ENCODE measurements at regions not wholly inside any gene's neighbourhood (a gene's known extent, or its start where the extent isn't known, plus 50 kb on each side); places are given as distances from the start of the nearest gene placed in this dataset.
"Not testable (repeated sequence)": the region's sequence is repeated elsewhere in the genome, so short reads cannot be mapped to it uniquely, and the experiment has no call there.

- DNase-seq (ENCODE audit: low read depth, low spot score): no peak
- H3K4me3 ChIP-seq (ENCODE audit: low read depth, low read length): no peak overlapping the region
- POLR2A ChIA-PET: no interaction called here
- CTCF ChIA-PET: interaction anchor here (0.6 kb wide), 1 partner anchor 71 kb away, joined by 3 read pairs; no protein-coding TSS in a partner anchor
- no peak for TF ChIP-seq CTCF (IDR thresholded peaks at IDR 0.05; ENCODE audit: insufficient read depth, low read length, missing control alignments)
Measured at GRCh38 chr7:25739143-25739542, 412.9 kb upstream of the NFE2L3 start.

GRCh38 chr7:25742316-25742715, 409.7 kb upstream of the NFE2L3 start:
- CTCF ChIA-PET: no interaction called here
- no peak overlapping the region for H3K4me3 ChIP-seq (ENCODE audit: low read depth, low read length)
- no peak for TF ChIP-seq CTCF (IDR thresholded peaks at IDR 0.05; ENCODE audit: insufficient read depth, low read length, missing control alignments)
- POLR2A ChIA-PET: no interaction called here
- no peak for DNase-seq (ENCODE audit: low read depth, low spot score)

- CTCF ChIA-PET; H3K4me3 ChIP-seq (ENCODE audit: low read depth, low read length); POLR2A ChIA-PET; DNase-seq (ENCODE audit: low read depth, low spot score): not testable (repeated sequence)
Measured at GRCh38 chr7:25743670-25744451, 408.1 kb upstream of the NFE2L3 start.

GRCh38 chr7:25750744-25751508, 401.1 kb upstream of the NFE2L3 start:
- ChIA-PET POLR2A (no interaction called here), CTCF (interaction anchor here (0.8 kb wide), 1 partner anchor 12 kb away, joined by 3 read pairs; no protein-coding TSS in a partner anchor)
- no peak for DNase-seq (ENCODE audit: low read depth, low spot score)
- no peak overlapping the region for H3K4me3 ChIP-seq (ENCODE audit: low read depth, low read length)
- no peak for TF ChIP-seq CTCF (IDR thresholded peaks at IDR 0.05; ENCODE audit: insufficient read depth, low read length, missing control alignments)

- POLR2A ChIA-PET: no interaction called here
- no peak for DNase-seq (ENCODE audit: low read depth, low spot score)
- CTCF ChIA-PET: no interaction called here
- TF ChIP-seq CTCF (IDR thresholded peaks at IDR 0.05; ENCODE audit: insufficient read depth, low read length, missing control alignments): no peak
- H3K4me3 ChIP-seq (ENCODE audit: low read depth, low read length): no peak overlapping the region
Measured at GRCh38 chr7:25752154-25752553, 399.8 kb upstream of the NFE2L3 start.

- no peak overlapping the region for H3K4me3 ChIP-seq (ENCODE audit: low read depth, low read length)
- DNase-seq (ENCODE audit: low read depth, low spot score): no peak
- ChIA-PET CTCF (no interaction called here), POLR2A (no interaction called here)
- TF ChIP-seq CTCF (IDR thresholded peaks at IDR 0.05; ENCODE audit: insufficient read depth, low read length, missing control alignments): no peak
Measured at GRCh38 chr7:25752967-25753791, 398.8 kb upstream of the NFE2L3 start.

Measured in AG04449 (cell line).